ENCODE measurements at regions not wholly inside any gene's neighbourhood (a gene's known extent, or its start where the extent isn't known, plus 50 kb on each side); places are given as distances from the start of the nearest gene placed in this dataset.

DNA sequence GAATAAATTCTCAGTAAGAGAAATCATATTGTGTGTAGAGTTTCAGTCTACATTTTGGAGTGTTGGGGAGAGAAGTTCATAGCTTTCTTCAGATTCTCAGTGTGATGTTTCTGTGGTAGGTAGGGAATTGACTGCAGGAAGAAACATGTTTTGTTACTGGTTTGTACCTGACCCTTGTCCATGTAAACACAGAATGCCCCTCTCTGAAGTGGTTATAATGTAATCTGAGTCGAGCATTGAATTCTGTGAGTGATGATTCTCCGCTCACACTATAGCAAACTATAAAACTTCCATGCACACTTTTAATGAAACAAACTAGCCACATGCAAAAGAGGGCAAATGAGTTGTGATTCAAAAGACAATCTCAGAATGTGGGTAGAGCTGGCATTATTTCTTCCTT, 433.2 kb downstream of the USP25 start:
- TF ChIP-seq, protein P1, sequence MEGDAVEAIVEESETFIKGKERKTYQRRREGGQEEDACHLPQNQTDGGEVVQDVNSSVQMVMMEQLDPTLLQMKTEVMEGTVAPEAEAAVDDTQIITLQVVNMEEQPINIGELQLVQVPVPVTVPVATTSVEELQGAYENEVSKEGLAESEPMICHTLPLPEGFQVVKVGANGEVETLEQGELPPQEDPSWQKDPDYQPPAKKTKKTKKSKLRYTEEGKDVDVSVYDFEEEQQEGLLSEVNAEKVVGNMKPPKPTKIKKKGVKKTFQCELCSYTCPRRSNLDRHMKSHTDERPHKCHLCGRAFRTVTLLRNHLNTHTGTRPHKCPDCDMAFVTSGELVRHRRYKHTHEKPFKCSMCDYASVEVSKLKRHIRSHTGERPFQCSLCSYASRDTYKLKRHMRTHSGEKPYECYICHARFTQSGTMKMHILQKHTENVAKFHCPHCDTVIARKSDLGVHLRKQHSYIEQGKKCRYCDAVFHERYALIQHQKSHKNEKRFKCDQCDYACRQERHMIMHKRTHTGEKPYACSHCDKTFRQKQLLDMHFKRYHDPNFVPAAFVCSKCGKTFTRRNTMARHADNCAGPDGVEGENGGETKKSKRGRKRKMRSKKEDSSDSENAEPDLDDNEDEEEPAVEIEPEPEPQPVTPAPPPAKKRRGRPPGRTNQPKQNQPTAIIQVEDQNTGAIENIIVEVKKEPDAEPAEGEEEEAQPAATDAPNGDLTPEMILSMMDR (IDR thresholded peaks at IDR 0.05) = no peak
- TF ChIP-seq POLR2AphosphoS5 (IDR thresholded peaks at IDR 0.05) = no peak
- no peak for TF ChIP-seq POLR2A (IDR thresholded peaks at IDR 0.05)

Measured in prostate gland (tissue), 2 donors.